CD4-positive, alpha-beta T cell treated with Interleukin-6 at 100 ng/mL for 8 hours (primary cell): ENCODE measurements at regions not wholly inside any gene's neighbourhood (a gene's known extent, or its start where the extent isn't known, plus 50 kb on each side); places are given as distances from the start of the nearest gene placed in this dataset.

Experiments used
- DNase-seq: peaks from one replicate; pipeline ENCODE4 v3.0.0-alpha.2; 2020; ENCODE audit warnings: mixed read lengths, low spot score

- no peak for DNase-seq
Measured at GRCh38 chr10:116792817-116793216, 50.5 kb upstream of the HSPA12A start.

- DNase-seq = no peak
Measured at GRCh38 chr10:116796469-116796868, 52.8 kb upstream of the ENO4 start.

GRCh38 chr10:116796910-116797513 is 52.3 kb upstream of the ENO4 start:
- peak; percentile 51 for DNase-seq

GRCh38 chr10:116798859-116799258 is 50.4 kb upstream of the ENO4 start:
- DNase-seq = no peak
